HG03342 (cell line): ENCODE measurements at regions not wholly inside any gene's neighbourhood (a gene's known extent, or its start where the extent isn't known, plus 50 kb on each side); places are given as distances from the start of the nearest gene placed in this dataset.
"Not testable (repeated sequence)": the region's sequence is repeated elsewhere in the genome, so short reads cannot be mapped to it uniquely, and the experiment has no call there.

ENCODE experiments used
- ATAC-seq: cut with Tn5 transposase; IDR thresholded peaks from one replicate; pipeline ENCODE4 v1.9.1; 2021; ENCODE audit warnings: mild to moderate bottlenecking, moderate library complexity; ENCODE audit not compliant: unreplicated experiment

- no peak for ATAC-seq
Observed at GRCh38 chrX:40380655-40381488, 199.9 kb upstream of the ATP6AP2 start.

GRCh38 chrX:40377684-40378083 lies 203.1 kb upstream of the ATP6AP2 start:
- no peak for ATAC-seq

- no peak for ATAC-seq
Observed at GRCh38 chrX:40374486-40374885, 206.3 kb upstream of the ATP6AP2 start.

GRCh38 chrX:40373641-40374040 lies 207.1 kb upstream of the ATP6AP2 start:
- ATAC-seq: no peak

DNA sequence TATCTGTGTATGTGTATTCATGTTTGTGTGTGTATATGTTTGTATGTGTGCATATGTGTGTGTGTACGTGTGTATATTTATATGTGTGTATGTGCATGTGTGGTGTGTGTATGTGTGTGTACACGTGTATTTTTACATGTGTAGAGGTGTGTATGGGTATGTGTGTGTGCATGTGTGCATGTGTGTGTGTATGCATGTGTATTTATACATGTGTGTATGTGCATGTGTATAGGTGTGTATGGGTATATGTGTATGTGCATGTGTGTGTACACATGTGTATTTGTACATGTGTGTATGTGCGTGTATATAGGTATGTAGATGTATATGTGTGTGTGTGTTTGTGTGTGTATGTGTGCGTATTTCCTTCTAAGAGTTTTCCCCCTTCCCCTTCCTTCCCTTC lies 207.7 kb upstream of the ATP6AP2 start:
- no peak for ATAC-seq

DNA sequence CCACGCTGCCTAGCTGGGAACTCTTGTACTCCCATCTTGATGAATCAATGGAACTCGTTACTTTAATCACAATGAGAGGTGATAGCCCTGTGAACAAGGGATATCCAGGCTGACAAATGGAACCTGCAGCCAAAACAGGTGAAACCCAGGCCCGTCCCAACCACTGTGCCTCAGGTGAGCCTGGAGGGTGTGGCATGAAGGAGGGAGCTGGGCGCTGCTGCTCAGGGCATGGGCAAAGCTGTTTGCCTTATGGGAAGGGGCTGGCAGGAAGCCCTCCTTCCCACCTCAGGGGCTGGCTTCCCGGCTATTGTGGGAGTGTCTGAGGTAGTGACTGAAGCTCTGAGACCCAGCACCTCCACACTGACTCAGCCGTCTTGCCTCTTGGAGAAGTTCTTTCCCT lies 209.4 kb upstream of the ATP6AP2 start:
- no peak for ATAC-seq

- no peak for ATAC-seq
Observed at GRCh38 chrX:40368611-40369061, 212.1 kb upstream of the ATP6AP2 start.

DNA sequence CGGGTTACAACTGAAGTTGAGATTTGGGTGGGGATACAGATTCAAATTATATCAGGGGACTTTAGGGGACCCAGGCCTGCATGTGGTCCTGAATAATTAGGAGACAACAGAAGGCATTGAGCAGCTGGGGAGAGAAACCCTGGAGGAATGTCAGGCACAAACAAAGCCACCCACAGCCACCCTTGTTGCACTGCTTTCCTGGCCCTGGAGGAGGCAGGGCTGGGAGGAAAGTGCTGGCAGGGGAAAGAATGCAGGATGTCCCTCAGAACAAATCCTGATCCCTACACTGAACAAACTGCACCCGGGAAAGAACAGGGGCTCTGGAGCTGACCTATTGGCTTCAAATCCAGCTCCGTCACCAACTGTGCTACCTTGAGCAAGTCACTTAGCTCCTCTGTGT lies 214.1 kb upstream of the ATP6AP2 start:
- no peak for ATAC-seq

- ATAC-seq: not testable (repeated sequence)
Observed at GRCh38 chrX:40362291-40362690, 218.5 kb upstream of the ATP6AP2 start.

DNA sequence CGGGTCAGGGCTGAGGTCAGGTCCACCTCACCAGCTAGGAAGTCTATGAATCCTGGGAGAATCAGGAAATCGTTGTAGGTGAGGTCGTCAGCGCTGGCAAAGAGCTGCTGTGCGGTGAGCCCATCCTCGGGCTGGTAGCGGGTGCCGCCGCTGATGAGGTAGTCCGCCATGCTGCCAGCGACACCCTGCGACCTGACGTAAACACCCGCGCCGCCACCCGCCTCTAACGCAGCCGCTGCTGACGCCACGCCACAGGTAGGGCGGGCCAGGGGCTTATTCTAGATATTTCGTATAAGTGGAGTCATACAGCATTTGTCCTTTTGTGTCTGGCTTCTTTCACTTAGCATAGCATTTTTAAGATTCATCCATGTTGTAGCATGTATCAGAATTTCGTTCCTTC lies 220.2 kb upstream of the ATP6AP2 start:
- ATAC-seq: no peak

- no peak for ATAC-seq
Observed at GRCh38 chrX:40359593-40359992, 221.2 kb upstream of the ATP6AP2 start.

DNA sequence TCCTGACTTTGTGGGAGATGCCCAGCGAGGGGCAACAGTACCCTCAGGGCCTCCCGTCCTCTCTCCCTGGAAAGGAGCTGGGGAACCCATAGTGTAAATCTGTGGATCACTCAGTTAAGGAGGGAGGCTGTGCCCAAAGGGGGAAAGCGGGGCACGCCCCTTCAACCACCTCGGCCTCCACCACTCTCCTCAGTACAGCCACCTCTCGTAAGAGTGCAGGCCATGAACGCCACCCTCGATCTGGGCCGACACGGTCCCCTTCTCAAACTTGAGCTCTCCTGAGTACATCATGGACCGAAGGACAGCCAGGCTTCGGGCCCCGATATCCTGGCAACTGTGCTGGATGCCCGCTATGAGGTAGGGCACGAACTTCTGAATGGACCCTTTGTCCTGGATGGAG lies 221.8 kb upstream of the ATP6AP2 start:
- no peak for ATAC-seq

DNA sequence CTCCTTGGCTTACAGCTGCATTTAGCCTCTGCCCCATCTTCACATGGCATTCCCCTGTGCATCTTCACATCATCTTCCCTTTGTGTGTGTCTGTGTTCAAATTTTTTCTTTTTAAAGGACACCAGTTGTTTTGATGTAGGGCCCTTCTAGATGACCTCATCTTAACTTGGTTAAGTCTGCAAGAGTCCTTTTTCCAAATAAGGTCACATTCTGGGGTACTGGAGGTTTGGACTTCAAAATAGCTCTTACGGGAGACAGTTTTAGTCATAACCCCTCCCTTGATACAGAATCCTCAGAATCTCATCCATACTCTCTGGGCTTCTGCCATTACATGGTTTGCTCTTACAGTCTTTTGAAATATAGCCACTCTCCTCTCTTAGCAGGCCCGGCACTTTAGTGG lies 231.5 kb upstream of the ATP6AP2 start:
- no peak for ATAC-seq

DNA sequence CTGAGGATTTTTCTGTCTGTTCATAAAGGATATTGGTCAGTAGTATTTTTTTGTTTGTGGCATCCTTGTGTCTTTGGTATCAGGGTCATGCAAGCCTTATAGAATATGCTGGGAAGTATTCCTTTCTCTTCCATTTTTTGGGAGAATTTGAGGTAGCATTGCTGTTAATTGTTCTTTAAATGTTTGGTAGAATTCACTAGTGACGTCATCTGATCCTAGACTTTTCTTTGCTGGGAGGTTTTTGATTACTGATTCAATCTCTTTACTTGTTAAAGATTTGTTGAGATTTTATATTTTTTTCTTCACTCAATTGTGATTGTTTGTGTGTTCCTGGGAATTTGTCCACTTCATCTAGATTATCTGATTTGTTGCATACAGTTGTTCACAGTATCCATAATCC lies 234.4 kb upstream of the ATP6AP2 start:
- no peak for ATAC-seq

DNA sequence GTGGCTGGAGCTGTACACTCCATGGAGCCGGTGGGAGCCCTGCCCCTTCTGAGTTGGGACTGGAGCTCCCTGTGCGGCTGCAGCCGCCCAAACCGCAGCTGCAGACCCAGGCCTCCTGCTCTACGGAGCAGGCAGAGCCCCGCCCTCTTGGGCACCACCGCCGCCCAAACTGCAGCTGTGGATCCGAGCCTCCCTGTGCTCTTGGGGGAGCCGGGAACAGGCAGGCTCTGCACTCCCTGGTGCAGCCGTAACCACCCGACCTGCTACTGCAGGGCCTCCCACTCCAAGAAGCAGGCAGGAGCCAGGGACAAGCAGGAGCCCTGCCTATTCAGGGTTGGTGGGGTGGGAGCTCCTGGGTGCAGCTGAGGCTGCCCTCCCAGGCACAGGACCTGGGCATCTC lies 237.5 kb upstream of the ATP6AP2 start:
- no peak for ATAC-seq

DNA sequence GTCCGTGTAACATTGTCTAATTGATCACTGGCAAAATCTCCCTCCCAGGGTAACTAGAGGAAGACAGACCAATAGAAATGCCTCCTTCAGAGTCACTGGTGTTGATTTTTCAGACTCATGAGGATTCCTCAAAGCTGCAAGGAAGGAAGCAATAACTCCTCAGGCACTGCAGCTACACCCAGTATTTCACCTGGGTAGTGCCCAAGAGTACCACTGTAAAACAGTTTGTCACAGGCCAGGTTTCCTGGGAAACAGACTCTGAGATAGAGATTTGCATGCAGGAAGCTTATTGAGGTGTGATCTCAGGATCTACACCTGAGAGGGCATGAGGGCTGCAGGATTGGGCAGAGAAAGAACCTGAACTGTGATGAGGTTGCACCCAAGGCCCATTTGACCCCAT lies 240.7 kb upstream of the ATP6AP2 start:
- ATAC-seq: no peak

- no peak for ATAC-seq
Observed at GRCh38 chrX:40333344-40333743, 235.6 kb upstream of the BCOR start.

DNA sequence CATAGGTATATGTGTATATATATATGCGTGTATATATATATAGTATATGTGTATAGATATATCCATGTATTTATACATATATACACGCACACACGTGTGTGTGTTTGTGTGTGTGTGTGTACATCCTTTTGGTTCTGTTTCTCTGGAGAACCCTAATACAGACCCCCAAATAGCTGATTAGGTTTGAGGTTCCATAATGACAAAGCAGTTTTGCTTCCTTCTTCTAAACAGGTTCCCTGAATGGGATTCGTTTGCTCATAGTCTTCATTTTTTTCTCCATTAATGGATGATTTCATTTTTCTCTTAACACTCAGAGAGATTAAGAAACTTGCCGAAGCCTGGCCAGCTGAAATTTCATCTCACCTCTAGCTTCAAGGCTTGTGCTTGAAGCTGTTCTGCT lies 234.0 kb upstream of the BCOR start:
- ATAC-seq: no peak

DNA sequence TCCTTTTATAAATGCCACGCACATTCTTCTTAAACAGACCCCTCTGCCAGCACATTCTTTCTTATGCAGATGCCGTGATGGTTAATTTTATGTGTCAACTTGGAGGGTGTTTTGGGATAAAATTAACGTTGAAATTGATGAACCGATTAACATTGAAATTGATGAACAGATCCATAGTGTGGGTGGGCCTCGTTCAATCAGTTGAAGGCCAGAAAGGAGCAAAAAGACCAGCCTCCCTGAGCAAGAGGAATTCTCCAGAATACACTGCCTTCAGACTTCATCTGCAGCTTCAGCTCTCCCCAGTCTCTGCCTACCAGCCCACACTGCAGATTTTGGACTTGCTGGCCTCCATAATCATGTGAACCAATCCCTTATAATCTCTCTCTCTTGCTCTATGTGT lies 233.6 kb upstream of the BCOR start:
- no peak for ATAC-seq

DNA sequence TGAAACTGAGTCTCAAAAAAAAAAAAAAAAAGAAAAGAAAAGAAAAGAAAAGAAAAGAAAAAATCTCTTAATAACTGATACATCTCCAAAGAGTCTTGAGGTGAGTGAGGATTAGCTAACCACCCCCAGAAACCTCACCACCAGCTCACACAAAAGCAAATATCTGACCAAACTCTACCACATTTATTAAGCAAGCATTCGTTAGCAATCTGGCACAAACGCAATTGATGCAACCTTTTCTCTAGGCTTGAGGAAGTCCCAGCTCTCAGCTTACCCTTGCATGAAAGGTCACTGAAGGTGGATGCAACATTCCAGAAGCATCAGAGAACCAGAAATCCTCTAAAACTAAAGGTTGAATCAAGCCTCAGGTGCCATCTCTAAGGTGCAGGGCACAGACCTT lies 231.9 kb upstream of the BCOR start:
- no peak for ATAC-seq

GRCh38 chrX:40327085-40327484 lies 229.3 kb upstream of the BCOR start:
- no peak for ATAC-seq

DNA sequence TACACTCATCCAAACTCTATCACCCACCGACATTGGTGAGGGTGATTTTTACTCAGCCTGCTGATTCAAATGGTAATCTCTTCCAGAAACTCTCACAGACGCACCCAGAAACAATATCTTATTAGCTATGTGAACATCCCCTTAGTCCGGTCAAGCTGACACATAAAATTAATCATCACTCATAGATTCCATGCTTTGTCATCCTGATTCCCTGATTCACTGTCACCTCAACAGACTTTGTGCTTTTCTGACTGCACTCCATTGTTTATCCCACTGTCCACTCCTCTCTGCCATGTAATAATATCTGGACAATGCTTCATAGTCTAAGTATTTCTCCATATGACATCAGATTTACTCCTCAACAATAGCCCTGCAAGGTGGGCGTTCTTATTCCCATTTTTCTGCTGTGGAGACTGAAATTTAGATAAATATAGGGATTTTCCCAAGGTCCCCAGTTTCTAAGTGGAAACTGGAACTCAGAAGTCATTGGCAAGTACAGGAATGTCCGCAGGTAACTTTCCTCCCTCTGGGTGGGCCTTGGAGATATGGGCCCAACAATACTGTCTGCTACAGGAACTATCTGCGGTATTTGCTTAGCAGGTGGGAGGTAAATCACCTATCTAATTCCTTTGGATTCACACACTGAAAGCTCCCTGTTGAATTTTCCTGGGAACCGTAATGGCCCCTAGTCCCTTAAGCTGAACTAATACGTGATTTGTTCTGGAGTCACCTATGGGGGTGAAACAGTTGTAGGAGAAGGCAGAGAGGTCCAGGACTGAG lies 228.6 kb upstream of the BCOR start:
- ATAC-seq: no peak
